Right lung (tissue), 2 donors: ENCODE measurements at regions not wholly inside any gene's neighbourhood (a gene's known extent, or its start where the extent isn't known, plus 50 kb on each side); places are given as distances from the start of the nearest gene placed in this dataset.

Experiments used
- DNase-seq, 2 donors: peaks; one replicate each; pipeline ENCODE4 v3.0.0-alpha.2; 2013

GRCh38 chr5:88544136-88544645 lies 275.5 kb upstream of the TMEM161B start:
- DNase-seq = no peak

- DNase-seq = no peak
Measured at GRCh38 chr5:88542786-88543185, 274.1 kb upstream of the TMEM161B start.

GRCh38 chr5:88540471-88541115 lies 271.9 kb upstream of the TMEM161B start:
- no peak for DNase-seq

- DNase-seq = no peak
Measured at GRCh38 chr5:88539693-88540365, 271.2 kb upstream of the TMEM161B start.

GRCh38 chr5:88539026-88539425 lies 270.4 kb upstream of the TMEM161B start:
- DNase-seq = no peak

GRCh38 chr5:88536146-88536545 lies 267.5 kb upstream of the TMEM161B start:
- no peak for DNase-seq

GRCh38 chr5:88524941-88525340 lies 256.3 kb upstream of the TMEM161B start:
- no peak for DNase-seq

GRCh38 chr5:88519066-88519465 lies 250.4 kb upstream of the TMEM161B start:
- DNase-seq = no peak

- no peak for DNase-seq
Measured at GRCh38 chr5:88518131-88519016, 249.7 kb upstream of the TMEM161B start.

GRCh38 chr5:88515881-88516819 lies 247.5 kb upstream of the TMEM161B start:
- DNase-seq = peak; percentile 6 to 13

- DNase-seq = no peak
Measured at GRCh38 chr5:88515068-88515467, 246.4 kb upstream of the TMEM161B start.

- DNase-seq = no peak
Measured at GRCh38 chr5:88509403-88509802, 240.8 kb upstream of the TMEM161B start.

- no peak for DNase-seq
Measured at GRCh38 chr5:88507261-88507660, 238.6 kb upstream of the TMEM161B start.

GRCh38 chr5:88503406-88503805 lies 234.8 kb upstream of the TMEM161B start:
- DNase-seq = no peak

GRCh38 chr5:88503041-88503345 lies 234.3 kb upstream of the TMEM161B start:
- peak in 1 of 2 donors; percentile 2 for DNase-seq

- DNase-seq = peak; percentile 13 to 19
Measured at GRCh38 chr5:88502179-88503040, 233.8 kb upstream of the TMEM161B start.

GRCh38 chr5:88495810-88496209 lies 227.2 kb upstream of the TMEM161B start:
- DNase-seq = no peak

- no peak for DNase-seq
Measured at GRCh38 chr5:88490874-88491273, 222.2 kb upstream of the TMEM161B start.

GRCh38 chr5:88489364-88489763 lies 220.7 kb upstream of the TMEM161B start:
- no peak for DNase-seq

- no peak for DNase-seq
Measured at GRCh38 chr5:88488561-88488960, 219.9 kb upstream of the TMEM161B start.
